GM12872 (cell line): ENCODE measurements at regions not wholly inside any gene's neighbourhood (a gene's known extent, or its start where the extent isn't known, plus 50 kb on each side); places are given as distances from the start of the nearest gene placed in this dataset.

Experiments used
- CTCF ChIP-seq: IDR thresholded peaks from 3 replicates; pipeline ENCODE4 v1.5.1; 2011; ENCODE audit warnings: low read depth, mild to moderate bottlenecking, low read length, moderate library complexity; ENCODE audit not compliant: insufficient read depth

GRCh38 chr18:22783245-22783644 is 149.9 kb upstream of the RBBP8 start:
- no peak for TF ChIP-seq CTCF

GRCh38 chr18:22783662-22784076 is 149.5 kb upstream of the RBBP8 start:
- no peak for TF ChIP-seq CTCF

GRCh38 chr18:22789052-22789451 is 144.1 kb upstream of the RBBP8 start:
- TF ChIP-seq CTCF = no peak

- TF ChIP-seq CTCF = no peak
Observed at GRCh38 chr18:22789600-22789999, 143.5 kb upstream of the RBBP8 start.

GRCh38 chr18:22790545-22791309 is 142.4 kb upstream of the RBBP8 start:
- TF ChIP-seq CTCF = no peak

- no peak for TF ChIP-seq CTCF
Observed at GRCh38 chr18:22791310-22791610, 141.9 kb upstream of the RBBP8 start.

- TF ChIP-seq CTCF = no peak
Observed at GRCh38 chr18:22796113-22796512, 137.0 kb upstream of the RBBP8 start.
